ENCODE measurements at regions not wholly inside any gene's neighbourhood (a gene's known extent, or its start where the extent isn't known, plus 50 kb on each side); places are given as distances from the start of the nearest gene placed in this dataset.

DNA sequence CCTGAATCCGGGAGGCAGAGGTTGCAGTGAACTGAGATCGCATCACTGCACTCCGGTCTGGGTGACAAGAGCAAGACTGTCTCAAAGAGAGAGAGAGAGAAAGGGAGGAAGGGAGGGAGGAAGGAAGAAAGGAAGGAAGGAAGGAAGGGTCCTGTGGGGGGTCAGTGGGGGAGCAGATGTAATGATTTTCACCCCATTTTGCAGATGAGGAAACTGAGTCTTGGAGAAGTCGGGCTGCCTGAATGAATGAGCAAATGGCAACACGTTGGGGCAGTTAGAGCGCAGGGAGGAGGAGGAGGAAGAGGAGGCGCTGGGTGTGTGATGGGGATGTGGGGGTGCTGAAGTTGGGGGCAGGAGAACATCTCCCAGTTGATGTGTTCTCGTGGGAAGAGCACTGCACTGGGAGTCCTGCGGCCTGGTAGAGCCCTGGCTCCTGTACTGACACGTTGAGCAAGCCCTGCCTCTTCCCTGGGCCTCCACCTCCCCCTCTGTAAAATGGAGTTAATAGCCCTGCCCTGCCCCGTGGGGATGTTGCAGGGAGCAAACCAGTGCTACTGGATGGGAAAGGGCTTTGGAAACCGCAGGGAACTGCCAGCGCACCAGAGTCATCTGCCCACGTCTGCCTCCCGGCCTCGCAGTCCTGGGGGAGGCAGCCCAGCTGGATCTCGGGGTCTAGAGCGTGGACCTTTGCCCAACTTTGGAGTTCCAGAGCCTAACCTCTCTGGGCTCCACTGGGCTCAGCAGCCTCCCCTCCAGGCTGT lies 103.2 kb upstream of the CASZ1 start:
- TF ChIP-seq CTCF (IDR thresholded peaks at IDR 0.05; ENCODE audit: low read depth, low read length, missing control alignments): no peak
- no peak for DNase-seq (ENCODE audit: low read depth)
- in situ Hi-C loops (cut with HindIII; ENCODE audit: low sequenced_read_pairs): no loop called here
- H3K4me3 ChIP-seq (ENCODE audit: low read depth, low read length): no peak overlapping the region

- in situ Hi-C loops (cut with HindIII; ENCODE audit: low sequenced_read_pairs): no loop called here
- TF ChIP-seq CTCF (IDR thresholded peaks at IDR 0.05; ENCODE audit: low read depth, low read length, missing control alignments): no peak
- DNase-seq (ENCODE audit: low read depth): no peak
These were observed 103.8 kb upstream of the CASZ1 start for GRCh38 chr1:10900251-10900651.

DNA sequence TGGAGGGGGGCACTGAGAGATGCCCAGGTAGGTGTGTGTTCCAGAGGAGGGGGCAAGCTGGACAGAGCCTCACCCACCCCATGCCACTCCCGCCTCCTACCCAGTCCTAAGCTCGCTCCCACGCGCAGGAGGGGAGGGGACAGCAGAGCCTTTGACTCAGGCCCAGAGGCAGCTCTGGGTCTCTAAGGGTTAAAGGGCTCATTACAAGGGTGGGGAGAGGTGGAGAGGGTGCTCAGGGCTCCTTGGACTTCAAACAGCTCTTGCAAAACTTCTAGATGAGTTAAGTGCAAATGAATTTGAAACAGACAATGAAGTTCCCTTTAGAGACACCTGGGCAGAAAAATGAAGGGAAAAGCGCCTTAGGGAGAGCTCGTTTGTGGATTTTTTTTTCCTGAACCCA lies 104.2 kb upstream of the CASZ1 start:
- no peak for DNase-seq (ENCODE audit: low read depth)
- TF ChIP-seq CTCF (IDR thresholded peaks at IDR 0.05; ENCODE audit: low read depth, low read length, missing control alignments): no peak
- in situ Hi-C loops (cut with HindIII; ENCODE audit: low sequenced_read_pairs): no loop called here
- H3K4me3 ChIP-seq (ENCODE audit: low read depth, low read length): no peak overlapping the region

More at GRCh38 chr1:10900251-10900651, 103.8 kb upstream of the CASZ1 start:
- no peak overlapping the region for H3K4me3 ChIP-seq (ENCODE audit: low read depth, low read length)

DNA sequence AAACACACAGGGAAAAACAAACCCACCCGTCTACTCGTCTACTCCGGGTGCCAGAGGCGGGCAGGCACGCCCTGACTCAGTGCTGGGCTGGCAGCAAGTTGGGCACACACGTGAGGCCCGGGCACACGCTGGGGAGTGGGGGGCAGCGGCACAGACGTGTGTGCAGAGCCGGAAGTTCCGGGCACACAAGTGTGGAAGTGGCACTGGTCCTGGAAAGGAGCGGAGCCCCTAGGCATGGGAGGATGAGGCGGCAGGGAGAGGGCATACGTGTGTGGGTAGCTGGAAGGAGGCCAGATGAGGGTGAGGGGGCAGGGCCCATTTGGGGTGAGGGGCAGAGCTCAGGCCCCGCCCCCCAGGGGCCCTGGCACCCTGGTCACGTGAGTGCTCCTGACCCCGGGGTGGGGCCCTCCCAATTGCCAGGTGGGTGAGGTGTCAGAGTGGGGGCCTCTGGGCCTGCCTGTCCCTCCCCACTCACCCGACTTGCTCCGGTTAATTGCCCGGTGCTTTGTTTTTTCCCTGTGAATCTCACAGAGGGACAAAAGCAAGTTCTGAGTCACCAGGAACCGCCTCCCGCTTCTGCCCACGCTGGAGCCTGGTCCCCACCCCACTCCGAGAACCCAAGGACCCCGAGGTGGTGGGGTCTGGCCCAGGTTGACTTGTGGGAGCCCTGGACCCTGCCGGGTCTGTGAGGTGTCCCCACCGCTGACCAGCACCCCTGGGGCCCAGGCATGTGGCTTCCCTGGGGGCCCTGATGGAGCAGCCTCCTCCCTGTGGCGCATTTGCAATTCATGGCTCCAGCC lies 104.8 kb upstream of the CASZ1 start:
- no peak for TF ChIP-seq CTCF (IDR thresholded peaks at IDR 0.05; ENCODE audit: low read depth, low read length, missing control alignments)
- in situ Hi-C loops (cut with HindIII; ENCODE audit: low sequenced_read_pairs): no loop called here
- no peak for DNase-seq (ENCODE audit: low read depth)

DNA sequence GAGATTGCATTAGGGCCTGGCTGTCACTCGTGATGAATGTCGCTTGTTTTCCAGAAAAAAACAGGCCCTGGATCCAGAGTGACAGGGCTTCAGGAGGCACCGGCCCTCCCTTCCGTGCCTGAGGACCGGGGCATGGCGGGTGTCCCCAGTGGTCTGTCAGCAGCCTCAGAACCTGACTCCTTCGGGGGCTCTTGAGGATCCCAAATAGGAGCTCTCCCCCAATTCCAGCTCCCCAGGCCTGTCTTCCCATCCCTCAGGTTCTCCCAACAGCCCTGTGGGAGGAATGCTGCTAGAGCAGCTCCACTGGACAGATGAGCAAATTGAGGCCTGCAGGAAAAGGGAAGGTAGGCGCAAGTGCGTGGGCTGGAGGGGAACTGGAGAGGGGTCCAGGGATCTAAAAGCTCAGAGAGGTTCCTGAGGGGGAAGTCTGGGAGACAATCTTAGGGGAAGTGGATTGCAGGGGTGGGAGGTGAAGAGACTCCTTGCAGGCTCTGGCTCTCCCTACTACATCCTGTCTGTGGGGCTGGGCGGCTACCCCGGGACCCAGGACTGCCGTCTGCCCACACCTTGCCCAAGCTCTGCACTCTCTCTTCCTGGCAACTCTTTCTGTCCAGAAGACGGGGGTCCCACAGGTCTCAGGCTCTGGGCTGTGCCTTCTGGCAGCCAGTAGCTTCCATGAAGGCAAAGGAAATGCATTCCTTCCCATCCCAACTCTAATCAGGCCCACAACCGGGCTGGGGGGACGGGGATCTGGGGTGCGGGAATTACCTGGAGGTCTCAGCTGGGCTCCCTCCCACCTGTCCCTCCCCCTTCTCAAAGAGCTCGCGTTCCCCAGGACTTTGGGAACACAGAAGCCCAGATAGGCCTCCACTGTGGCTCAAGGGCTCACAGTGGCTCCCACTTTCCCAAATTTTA lies 105.7 kb upstream of the CASZ1 start:
- no peak for DNase-seq (ENCODE audit: low read depth)
- in situ Hi-C loops (cut with HindIII; ENCODE audit: low sequenced_read_pairs): no loop called here
- TF ChIP-seq CTCF (IDR thresholded peaks at IDR 0.05; ENCODE audit: low read depth, low read length, missing control alignments): no peak
- H3K4me3 ChIP-seq (ENCODE audit: low read depth, low read length): no peak overlapping the region

More for the DNA sequence above, 104.8 kb upstream of the CASZ1 start:
- H3K4me3 ChIP-seq (ENCODE audit: low read depth, low read length): no peak overlapping the region

DNA sequence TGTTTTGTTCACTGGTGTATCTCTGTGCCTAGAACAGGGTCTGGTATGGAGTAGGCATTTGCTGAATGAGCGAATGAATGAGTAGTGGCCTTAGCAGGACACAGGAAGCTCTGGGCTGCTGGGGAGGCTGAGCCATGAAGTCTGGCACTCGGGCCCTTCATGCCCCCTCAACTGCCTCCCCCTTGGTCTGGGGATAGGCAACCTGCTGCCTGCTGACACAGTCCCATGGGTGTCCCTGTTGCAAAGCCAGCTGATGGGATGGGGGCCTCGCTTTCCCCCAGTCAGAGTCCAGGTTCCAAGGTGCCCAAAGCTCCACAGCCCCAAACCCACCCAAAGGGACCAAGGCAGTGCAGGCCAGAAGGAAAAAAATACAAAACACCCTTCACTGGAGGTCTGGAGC lies 107.0 kb upstream of the CASZ1 start:
- H3K4me3 ChIP-seq (ENCODE audit: low read depth, low read length): no peak overlapping the region
- TF ChIP-seq CTCF (IDR thresholded peaks at IDR 0.05; ENCODE audit: low read depth, low read length, missing control alignments): no peak
- in situ Hi-C loops (cut with HindIII; ENCODE audit: low sequenced_read_pairs): no loop called here
- no peak for DNase-seq (ENCODE audit: low read depth)

Measured in astrocyte of the cerebellum (primary cell).